RPMI8226 (cell line): ENCODE measurements at regions not wholly inside any gene's neighbourhood (a gene's known extent, or its start where the extent isn't known, plus 50 kb on each side); places are given as distances from the start of the nearest gene placed in this dataset.
A peak's percentile ranks its signal among the peaks of the same experiment; 100 is the strongest.

ENCODE experiments used
- DNase-seq: peaks from one replicate; pipeline ENCODE4 v3.0.0-alpha.2; 2015

DNA sequence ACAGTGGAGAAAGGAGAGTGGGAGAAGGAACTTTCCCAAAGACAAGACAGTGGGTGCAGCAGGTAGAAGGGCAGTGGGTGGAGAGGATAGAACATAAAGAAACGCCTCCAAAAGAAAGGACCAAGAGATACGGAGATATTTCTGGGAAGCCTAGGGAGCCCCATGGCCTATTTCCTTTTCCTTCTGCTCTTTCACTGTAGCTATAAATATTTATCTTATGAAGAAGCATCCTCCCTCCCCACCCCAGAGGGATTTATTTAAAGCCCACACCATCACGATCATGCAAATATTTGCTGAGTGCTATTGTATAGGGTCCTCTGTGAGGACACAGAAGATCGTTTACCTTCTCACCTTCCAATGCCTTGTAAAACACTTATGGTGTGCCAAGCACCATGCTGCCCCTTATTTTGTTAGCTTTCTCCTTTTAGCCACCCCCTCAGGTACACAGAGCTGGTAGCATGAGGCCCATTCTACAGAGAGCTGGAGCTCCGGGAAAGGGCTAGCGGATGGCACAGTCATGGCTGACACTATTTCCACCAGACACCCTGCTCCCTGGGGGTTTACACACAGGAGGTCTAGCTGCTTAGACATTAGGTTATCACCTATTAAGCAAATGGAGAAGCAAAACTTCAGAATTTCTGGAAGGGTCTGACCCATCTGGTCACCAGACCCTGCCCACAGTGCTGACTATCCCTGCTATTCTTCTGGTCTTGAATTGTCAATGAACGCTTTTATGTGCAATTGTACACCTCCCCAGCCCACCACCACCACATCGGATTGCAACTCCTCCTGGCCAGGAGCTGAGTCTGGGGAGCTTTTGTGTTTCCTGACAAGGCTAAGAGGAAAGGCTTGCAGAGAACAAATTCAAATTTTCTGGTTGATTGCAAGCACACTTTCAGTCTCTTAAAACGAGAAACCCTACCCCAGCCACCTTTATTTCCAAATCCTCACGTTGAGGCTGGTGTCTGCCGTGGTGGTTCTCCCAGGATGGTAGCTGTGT is 91.8 kb upstream of the KLF7 start:
- DNase-seq: no peak

DNA sequence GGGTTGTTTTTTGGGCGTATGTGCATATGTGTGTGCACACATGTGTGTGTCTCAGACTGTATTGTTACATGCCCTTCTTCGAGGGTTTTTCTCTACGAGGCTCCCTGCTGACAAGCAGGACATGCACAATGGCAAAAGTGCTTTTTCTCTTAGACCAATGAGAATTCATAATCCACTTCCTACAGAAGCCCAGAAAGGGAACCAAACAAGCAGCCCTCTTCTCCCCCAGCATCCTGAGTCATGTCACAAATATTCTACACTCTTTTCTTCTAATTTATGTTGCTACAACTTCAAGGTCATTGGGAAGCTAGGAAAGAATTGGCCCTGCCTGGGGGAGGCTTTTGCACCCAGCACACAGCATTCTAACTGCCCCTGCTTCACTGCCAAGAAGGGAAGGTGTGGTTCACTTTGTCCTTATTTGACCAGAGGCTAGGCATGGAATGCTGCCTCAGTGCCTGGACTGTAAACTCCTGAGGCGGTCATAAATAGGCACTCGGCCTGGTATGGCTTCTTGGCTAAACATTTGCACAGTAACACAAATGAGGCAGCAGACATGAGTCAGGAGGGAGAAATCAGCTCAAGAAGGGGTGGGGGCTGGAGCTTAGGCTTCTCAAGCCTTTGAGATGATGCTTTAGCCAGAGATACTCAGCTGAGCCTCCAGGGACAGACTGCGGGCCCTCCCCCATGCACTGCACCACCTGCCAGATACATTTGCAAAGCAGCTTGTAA is 92.7 kb upstream of the KLF7 start:
- no peak for DNase-seq

DNA sequence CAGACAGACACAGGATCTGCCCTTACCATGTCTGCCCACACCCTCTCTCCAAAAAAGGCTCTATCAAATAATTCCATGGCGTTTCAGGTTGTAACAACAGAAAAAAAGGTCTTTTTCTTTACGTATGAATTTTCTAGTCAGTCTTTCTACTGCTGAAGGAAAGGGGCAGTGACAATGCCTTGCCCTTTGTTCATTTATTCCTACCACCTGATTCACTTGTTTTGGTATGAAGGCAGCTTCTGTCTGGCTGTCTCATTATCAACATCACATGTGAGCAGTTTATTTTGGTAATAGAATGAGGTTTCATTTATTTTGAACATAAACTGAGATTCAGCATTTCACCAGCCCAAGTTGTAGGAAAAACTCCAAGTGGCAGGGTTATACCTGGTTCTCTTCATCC is 94.3 kb upstream of the KLF7 start:
- DNase-seq: no peak

- DNase-seq: no peak
Observed at GRCh38 chr2:207260947-207261346, 95.2 kb upstream of the KLF7 start.

DNA sequence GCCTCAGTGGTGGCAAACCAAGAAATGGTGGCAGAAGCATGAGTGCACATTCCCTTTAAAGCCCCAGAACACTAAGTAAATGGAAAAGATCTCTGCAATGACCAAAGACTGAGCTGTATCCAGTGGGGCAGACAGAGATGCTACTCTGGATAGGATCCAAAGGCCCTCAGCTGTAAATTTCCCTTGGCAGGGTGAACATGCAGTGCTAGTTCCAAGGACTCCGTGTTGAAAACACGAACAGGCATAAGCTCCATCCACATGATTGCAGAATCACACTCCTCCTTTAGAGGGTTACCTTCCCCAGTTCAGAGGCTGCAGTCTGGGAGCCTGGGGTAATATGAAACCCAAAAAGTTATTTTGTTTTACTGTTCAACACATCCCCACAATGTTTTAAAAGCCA is 98.6 kb upstream of the KLF7 start:
- no peak for DNase-seq

DNA sequence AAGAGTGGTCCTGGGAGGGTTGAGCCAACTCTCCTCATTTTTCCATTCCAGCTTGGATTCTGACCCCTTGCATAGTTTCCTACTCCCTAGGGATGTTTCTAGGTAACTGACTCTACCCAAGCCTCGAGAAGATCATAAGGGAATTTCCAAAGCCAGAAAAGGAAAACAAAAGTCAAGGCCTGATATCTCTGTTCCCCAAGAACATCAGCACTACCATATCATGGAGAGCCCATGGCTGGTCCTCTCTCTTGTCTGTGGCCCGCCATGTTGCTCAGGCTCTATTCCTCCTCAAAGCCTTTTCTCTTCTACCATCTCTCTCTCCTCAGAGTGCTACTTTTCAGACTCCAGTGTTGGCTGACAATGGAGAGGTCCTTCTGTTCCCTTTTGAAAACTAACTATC is 99.6 kb upstream of the KLF7 start:
- no peak for DNase-seq

DNA sequence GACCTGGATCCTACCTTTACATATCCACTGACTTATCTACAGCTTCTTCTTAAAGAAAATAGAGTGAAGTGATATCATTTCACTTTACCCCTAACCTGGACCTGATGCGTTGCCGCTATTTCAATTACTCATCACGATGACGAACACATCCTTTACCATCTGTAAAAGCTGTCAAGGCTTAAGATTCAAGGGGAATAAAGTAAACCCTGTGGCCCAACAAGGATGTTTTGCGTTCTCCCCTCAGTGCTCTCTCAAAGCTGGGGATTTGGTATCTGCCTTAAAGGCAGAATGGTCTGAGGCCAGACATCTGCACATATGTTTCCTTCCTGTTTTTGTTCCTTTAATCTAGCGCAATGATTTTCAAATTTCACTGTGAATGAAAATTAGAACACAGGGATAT is 100.1 kb upstream of the KLF7 start:
- no peak for DNase-seq

GRCh38 chr2:207266648-207267047 is 100.9 kb upstream of the KLF7 start:
- no peak for DNase-seq

DNA sequence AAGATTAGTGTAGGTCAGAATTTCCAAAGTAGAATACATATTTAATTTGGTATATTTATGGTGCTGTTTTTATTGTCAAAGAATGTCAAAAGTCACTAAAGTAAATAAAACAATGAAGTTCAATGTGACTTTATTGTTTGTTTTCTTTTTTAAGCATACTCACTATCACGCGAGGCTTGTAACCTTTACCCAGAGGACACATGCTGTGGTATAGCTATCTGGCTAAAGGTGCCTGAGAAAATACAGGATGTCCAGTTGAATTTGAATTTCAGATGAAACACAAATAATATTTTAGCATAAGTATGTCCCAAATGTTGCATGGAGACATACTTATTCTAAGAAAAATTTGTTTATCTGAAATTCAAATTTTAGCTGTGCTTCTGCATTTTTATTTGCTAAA is 103.3 kb upstream of the KLF7 start:
- no peak for DNase-seq

GRCh38 chr2:207274530-207275189 is 108.9 kb upstream of the KLF7 start:
- no peak for DNase-seq

DNA sequence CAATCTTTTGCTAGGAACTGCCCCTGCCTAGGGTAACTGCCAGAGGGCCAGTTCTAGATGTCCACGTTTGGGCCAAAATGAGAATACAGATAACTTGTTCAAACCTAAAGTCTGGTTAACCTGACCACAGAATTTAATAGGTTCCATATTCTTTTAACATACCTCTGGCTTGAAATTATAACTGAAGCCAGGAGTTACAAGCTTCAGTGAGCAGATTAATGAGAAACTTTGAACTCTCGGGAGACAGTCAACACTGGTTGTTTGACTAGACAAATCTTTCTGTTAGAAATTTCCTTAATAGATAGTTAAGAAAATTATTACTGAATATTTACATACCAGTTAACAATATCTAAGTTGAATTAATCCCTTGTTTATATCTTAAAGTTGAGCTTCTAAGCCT is 110.0 kb upstream of the KLF7 start:
- DNase-seq: no peak

- no peak for DNase-seq
Observed at GRCh38 chr2:207276248-207276647, 110.5 kb upstream of the KLF7 start.

GRCh38 chr2:207276858-207277257 is 111.1 kb upstream of the KLF7 start:
- DNase-seq: no peak

DNA sequence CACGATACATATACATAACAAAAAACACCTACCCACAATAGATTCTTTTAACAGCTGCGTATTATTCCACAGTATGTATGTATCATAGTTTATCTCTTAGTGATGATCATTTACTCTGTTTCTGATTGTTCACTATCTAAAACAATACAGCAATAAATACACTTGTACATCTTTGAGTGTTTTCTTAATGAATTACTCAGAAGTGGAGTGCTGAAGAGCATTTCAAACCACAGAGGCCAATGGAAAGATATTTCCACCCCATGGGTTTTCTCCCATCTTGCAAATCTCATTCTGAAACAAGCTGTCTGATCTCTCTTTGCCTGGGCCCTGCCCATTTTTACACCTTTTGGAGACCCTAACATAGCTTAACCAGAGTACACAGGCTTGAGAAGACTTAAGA is 113.8 kb upstream of the KLF7 start:
- no peak for DNase-seq

DNA sequence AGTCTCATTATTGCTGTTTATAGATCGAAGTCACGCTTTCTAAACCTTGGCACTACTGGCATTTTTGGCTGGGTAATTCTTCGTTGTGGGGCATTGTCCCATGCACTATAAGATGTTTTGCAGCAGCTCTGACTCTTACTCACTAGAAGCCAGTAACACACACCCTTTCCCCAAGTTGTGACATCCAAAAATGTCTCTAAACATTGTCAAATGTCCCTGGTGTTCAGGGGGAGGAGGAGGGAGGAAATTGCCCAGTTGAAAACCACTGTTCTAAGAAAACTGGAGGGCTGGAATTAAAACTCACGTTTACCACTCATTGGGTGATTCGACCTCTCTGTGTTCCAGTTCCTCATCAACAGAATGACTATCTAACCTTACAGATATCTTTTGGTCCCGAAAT is 115.7 kb upstream of the KLF7 start:
- no peak for DNase-seq

GRCh38 chr2:207282916-207283315 is 117.2 kb upstream of the KLF7 start:
- no peak for DNase-seq

- peak; percentile 15 for DNase-seq
Observed at GRCh38 chr2:207283356-207283755, 117.6 kb upstream of the KLF7 start.

- no peak for DNase-seq
Observed at GRCh38 chr2:207284556-207285472, 119.1 kb upstream of the KLF7 start.

DNA sequence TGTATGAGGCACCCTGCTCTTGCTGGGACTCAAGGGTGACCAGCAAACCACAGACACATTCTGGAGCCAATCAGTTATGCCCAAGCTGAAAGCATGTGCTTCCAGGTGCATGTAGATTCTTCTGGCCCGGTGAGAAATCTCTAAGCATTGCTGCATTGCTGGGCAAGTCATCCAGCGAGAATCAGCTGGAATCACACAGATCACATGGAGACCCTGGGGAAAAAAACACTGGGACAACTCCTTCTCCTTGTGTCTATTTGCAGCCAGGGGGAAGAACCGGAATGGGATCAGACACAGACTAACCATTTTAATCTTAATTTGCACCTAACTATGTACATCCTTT is 119.7 kb upstream of the KLF7 start:
- peak; percentile 35 for DNase-seq

- DNase-seq: no peak
Observed at GRCh38 chr2:207286106-207286505, 120.4 kb upstream of the KLF7 start.

DNA sequence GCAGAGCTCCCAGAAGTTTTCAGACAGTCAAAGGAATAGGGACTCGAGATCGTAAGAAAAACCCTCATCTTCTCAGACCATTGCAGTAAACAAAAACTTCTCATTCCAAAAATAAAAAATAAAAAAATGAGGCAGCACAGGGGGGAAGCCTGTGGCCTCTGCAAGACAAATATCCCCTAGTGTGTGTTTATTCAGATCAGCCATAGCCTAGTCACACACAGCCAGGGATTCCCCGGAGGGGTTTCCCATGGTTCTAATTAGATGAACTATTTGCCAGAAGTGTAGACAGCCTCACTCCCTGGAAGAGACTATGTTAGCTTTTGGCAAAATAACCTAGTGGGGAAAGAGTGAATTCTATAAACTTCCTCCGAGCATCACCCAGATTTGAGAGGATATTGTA is 122.9 kb upstream of the KLF7 start:
- no peak for DNase-seq

GRCh38 chr2:207289295-207290018 is 123.7 kb upstream of the KLF7 start:
- no peak for DNase-seq
